GM19239 (cell line): ENCODE measurements at regions not wholly inside any gene's neighbourhood (a gene's known extent, or its start where the extent isn't known, plus 50 kb on each side); places are given as distances from the start of the nearest gene placed in this dataset.

Experiments used
- DNase-seq: peaks from one replicate; pipeline ENCODE4 v3.0.0; 2011; ENCODE audit warnings: low spot score; ENCODE audit not compliant: insufficient read length
- FAIRE-seq: peaks from 2 replicates; lab custom pipeline; 2011; peaks lifted over from hg19 to GRCh38; lab: Jason Lieb, UNC

DNA sequence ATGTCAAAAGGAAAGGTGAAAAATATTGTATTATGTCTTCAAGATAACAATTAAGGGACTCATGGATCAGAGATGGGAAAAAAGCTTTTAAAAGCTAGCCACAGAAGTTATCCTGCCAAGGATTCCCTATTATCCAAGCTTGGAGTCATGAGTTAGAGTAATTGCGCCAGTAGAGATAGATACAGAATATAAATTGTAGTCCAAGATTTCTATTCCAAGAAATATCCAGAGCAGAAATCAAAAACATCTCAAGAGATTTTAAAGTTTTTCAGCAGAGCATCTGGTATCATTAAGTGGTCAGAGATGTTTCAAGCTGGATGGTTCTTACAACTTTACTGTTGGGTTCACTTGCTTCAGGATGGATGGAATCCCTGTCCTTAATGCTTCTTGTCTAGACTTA is 186.7 kb downstream of the PCDH18 start:
- FAIRE-seq, result no peak

DNA sequence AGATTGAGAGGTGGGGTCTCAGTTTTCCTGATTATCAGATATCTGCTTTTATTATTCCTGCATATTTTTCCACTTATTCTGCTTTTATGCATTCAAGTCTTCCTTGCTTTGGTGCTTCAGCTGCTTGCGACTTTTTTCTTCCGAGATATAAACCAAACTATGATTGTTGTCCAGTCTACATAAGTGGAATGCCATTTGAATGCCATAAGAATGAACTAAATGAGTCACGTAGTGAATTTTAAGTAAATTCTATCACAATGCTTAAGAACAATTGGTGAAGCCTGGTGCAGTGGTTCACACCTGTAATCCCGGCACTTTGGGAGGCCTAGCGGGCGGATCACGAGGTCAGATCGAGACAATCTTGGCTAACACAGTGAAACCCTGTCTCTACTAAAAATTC is 189.1 kb downstream of the PCDH18 start:
- no peak for DNase-seq
- no peak for FAIRE-seq

More for the DNA sequence above, 186.7 kb downstream of the PCDH18 start:
- DNase-seq, result no peak

- DNase-seq, result no peak
- FAIRE-seq, result no peak
These were observed 199.3 kb downstream of the PCDH18 start for GRCh38 chr4:137333031-137333430.

DNA sequence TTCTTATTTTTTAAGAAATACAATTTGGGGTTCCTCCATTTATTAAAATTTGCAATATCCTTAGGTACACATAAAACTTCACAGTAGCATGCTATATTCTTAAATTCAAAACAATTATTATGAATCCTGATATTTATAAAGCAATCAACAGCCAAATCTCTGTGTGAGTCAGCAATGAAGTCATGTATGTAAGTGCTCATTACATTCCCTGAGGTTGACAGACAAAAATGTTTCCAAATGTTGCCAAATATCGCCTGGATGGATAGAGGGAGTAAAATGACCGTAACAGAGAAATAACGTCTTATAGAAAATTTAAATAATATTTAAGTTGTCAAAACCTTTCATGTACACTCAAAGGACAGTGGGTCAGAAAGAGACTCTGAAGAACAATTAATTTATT is 220.0 kb downstream of the PCDH18 start:
- FAIRE-seq (no peak), DNase-seq (no peak)

GRCh38 chr4:137310593-137311490 is 221.5 kb downstream of the PCDH18 start:
- FAIRE-seq, result no peak
- DNase-seq, result no peak

- no peak for DNase-seq
- FAIRE-seq, result no peak
These were observed 222.1 kb downstream of the PCDH18 start for GRCh38 chr4:137310166-137310565.

- DNase-seq (no peak), FAIRE-seq (no peak)
These were observed 222.9 kb downstream of the PCDH18 start for GRCh38 chr4:137309424-137309823.

DNA sequence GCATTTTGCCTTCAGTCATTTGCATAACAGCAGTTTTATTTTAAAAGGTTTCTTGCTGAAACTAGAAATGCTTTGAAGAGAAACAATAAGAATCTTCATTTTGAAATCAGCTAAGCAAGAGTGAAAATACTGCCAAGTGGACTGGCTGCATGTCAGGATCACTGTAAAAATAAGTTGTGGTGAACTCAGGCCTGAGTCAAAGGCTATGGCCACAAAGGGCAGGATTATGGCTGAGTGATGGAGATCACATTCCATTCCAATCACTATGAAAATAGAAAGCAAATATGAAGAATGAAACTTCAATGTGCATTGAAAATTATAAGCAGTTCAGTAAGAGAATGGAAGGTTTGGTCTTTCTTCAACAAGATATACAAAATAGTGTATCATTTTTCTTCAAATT is 224.5 kb downstream of the PCDH18 start:
- DNase-seq (no peak), FAIRE-seq (no peak)

GRCh38 chr4:137300776-137301175 is 231.5 kb downstream of the PCDH18 start:
- FAIRE-seq (no peak), DNase-seq (no peak)

DNA sequence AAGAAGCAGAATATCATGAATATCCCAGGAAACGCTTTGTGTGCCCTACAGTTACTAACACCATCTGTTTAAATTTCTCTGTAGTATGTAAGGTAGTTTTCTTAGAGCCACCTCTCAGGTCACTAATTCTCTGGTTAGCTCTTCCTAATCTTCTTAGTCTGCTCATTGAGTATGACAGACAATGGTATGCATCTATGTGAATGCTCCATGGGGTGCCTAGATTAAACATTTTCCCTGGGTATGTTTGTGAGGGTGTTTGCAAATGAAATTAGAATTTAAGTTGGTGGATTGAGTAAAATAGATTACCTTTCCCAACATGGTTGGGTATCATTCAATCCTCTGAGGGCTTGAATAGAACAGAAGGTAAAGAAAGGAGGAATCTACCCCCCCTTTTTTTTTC is 233.0 kb downstream of the PCDH18 start:
- FAIRE-seq, result no peak

DNA sequence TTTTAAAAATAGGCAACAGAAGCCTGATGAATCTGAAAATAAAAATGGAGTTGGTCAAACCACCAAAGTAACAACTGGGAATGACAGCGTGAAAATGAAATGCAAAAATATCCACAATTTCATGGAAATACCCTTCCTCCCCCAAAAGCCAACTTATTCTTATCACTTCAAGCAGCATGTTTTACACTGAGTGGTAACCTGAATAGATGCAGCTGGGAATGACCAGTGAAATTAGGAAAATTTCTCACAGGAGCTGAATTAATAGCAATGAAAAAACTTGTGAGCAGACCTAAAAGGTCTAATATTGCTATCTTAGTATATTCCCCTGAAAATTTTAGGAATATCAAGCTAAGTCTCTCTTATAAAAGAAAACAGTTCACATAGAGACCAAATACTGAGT is 239.0 kb downstream of the PCDH18 start:
- DNase-seq (no peak), FAIRE-seq (no peak)

More for the DNA sequence above, 233.0 kb downstream of the PCDH18 start:
- no peak for DNase-seq

DNA sequence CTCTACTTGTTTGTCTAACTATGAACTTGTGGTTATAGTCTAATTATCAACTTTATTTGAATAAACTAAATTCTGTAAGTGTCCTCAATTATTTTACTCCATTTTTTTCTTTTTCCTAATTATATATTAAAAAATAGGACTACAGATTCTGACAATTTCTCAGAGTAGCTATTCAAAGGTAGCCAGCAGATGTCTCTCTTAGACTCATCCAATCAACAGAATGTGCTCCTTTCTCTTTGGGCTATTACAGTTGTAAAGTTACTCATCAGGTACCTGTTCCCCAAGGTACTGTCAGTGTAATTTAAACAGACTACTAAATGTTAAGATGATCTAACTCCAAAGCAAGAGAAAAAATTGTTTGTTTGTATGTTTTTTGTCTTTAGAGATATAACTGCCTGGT is 248.6 kb downstream of the PCDH18 start:
- no peak for FAIRE-seq
- DNase-seq, result no peak

DNA sequence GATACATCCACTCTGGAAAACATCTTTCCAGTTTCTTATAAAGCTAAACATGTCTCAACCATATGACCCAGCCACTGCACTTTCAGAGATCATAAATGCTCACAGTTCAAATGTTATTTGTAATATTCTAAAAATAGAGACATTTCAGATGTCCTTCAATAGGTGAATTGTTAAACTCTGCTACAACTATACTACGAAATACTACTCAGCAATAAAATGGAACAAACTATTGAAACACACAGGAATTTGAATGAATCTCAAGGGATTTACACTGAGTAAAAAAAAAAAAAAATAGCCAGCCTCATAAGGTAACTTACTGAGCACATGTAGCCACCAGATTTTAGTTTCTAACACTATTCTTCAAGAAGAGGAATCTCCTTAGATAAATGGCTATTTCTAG is 253.9 kb downstream of the PCDH18 start:
- DNase-seq, result no peak
- FAIRE-seq, result no peak

DNA sequence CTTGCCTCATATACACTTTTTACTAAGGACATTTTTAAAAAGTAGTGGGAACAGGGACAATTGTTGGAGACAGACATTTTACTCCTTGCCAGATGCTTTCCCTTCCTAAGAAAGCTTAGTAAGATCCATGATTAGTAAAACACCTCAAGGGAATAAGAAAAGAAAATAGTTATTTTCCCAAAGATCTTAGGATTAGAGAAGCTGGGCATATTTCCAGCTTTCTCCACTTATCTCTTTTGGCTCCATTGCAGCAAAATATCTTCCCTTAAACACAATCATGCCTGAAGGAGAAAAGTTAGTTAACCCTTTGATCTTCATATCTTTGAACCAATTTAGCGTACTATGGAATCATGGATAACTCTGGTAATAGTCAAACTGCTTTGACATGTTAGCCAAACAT is 257.9 kb downstream of the PCDH18 start:
- FAIRE-seq (no peak), DNase-seq (no peak)

DNA sequence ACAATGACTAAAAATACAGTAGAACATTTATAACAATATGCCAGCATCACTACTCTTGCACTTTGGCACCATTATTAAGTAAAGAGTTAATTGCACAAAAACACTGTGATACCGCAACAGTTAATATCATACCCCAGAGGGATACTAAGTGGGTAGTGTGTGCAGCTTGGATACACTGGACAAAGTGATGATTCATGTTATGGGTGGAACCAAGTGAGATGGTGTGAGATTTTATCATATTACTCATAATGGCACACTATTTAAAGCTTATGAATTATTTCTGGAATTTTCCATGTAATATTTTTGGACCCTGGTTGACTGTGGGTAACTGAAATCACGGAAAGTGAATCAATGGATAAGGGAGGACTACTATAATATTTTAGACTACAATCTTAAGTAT is 265.3 kb downstream of the PCDH18 start:
- FAIRE-seq (no peak), DNase-seq (no peak)

DNA sequence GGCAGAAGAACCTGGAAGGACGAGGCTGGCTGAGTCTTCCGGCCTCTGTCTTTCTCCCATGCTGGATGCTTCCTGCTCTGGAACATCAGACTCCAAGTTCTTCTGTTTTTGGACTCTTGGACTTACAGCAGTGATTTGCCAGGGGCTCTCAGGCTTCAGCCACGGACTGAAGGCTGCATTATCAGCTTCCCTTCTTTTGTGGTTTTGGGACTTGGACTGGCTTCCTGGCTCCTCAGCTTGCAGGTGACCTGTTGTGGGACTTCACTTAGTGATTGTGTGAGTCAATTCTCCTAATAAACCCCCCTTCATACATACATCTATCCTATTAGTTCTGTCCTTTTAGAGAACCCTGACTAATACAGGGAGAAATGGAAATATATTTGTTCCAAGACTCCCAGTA is 265.8 kb downstream of the PCDH18 start:
- DNase-seq (no peak), FAIRE-seq (no peak)

- DNase-seq, result no peak
- FAIRE-seq, result no peak
These were observed 269.1 kb downstream of the PCDH18 start for GRCh38 chr4:137263206-137263605.

GRCh38 chr4:137253949-137254348 is 278.3 kb downstream of the PCDH18 start:
- no peak for FAIRE-seq
- DNase-seq, result no peak

- FAIRE-seq, result no peak
- DNase-seq, result no peak
These were observed 283.2 kb downstream of the PCDH18 start for GRCh38 chr4:137249112-137249511.

DNA sequence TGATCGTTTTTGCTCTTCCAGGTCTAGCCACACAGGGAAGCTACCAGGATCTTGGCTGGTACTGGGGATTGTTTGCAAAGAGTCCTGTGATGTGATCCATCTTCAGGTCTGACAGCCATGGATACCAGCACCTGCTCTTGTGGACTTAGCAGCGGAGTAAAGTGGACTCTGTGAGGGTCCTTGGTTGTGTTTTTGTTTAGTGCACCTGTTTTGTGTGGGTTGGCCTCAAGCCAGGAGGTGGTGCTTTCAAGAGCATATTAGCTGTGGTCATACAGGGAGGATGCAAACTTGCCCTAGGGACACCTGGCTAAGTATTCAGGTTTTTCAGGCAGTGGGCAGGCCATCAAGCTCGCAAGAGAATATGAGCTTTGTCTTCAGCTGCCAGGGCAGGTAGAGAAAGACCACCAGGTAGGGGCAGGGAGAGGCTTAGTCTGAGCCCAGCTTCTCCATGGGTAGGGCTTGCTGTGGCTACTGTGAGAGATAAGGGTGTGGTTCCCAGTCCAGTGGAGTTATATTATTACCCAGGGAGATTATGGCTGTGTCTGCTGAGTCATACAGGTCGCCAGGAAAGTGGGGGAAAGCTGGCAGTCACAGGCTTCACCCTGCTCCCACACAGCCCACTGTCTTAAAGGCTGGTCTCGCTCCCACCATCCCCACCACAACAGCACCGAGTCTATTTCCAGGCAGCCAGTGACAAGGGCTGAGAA is 293.7 kb downstream of the PCDH18 start:
- DNase-seq (no peak), FAIRE-seq (no peak)

DNA sequence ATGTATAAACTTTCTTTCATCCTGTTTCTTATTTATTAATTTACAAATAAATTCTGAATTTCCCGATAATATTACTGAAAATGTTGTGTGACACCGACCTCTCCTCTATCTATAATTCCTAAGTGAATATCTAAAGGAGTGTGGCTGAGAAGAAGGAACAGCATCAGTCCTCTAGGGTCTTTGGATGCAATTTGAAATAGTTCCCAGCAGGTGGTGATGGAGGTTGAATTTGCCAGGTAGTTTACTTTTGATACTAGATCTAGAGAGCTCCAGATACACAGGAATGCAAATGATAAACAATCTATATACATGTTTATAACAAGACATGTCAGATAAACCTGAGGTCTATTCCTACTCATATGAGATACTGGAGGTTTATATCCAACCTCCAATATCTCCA is 305.4 kb downstream of the PCDH18 start:
- FAIRE-seq, result no peak
- DNase-seq, result no peak

GRCh38 chr4:137226221-137226620 is 306.1 kb downstream of the PCDH18 start:
- DNase-seq (no peak), FAIRE-seq (no peak)
